Sigmoid colon (tissue), 4 donors: ENCODE measurements at regions not wholly inside any gene's neighbourhood (a gene's known extent, or its start where the extent isn't known, plus 50 kb on each side); places are given as distances from the start of the nearest gene placed in this dataset.

ENCODE experiments used
- CTCF ChIP-seq, 4 experiments: fragments of 450-650 bp in 3 of 4; fragments of 200-600 bp in 1 of 4; IDR thresholded peaks; one replicate each; pipeline ENCODE4 v1.5.1; 2016 to 2019; ENCODE audit warnings: antibody characterized with exemption in 4 of 4, mild to moderate bottlenecking in 3 of 4, moderate library complexity in 2 of 4
- EP300 ChIP-seq, 4 donors: sonication (generic); formaldehyde crosslinking; IDR thresholded peaks; one replicate each; pipeline ENCODE4 v1.6.1; 2017; ENCODE audit warnings: antibody characterized with exemption in 4 of 4
- POLR2A ChIP-seq, 2 donors: fragments of 450-650 bp; IDR thresholded peaks; one replicate each; pipeline ENCODE4 v1.6.1; 2016; ENCODE audit warnings: antibody characterized with exemption in 2 of 2, mild to moderate bottlenecking in 2 of 2, moderate library complexity in 2 of 2

GRCh38 chr2:217220228-217221013, 360.6 kb upstream of the TNP1 start:
- TF ChIP-seq CTCF (IDR thresholded peaks at IDR 0.05) (no peak), POLR2A (IDR thresholded peaks at IDR 0.05) (no peak), EP300 (IDR thresholded peaks at IDR 0.05) (no peak)
